ENCODE measurements at regions not wholly inside any gene's neighbourhood (a gene's known extent, or its start where the extent isn't known, plus 50 kb on each side); places are given as distances from the start of the nearest gene placed in this dataset.

GRCh38 chr13:74068471-74068870, 65.7 kb downstream of the KLF12 start:
- no peaks in the 10 kb centered on the region for H3K36me3 ChIP-seq (ENCODE audit: control insufficient read depth in 2 of 2, insufficient read depth in 1 of 2, low read length in 2 of 2)
- POLR2A ChIA-PET, result no interaction called here
- no peaks in the 10 kb centered on the region for H3K4me1 ChIP-seq (ENCODE audit: control insufficient read depth, insufficient read depth, low read length)
- H3K4me3 ChIP-seq (ENCODE audit: low read depth, low read length), result no peak overlapping the region
- TF ChIP-seq ZBTB6 (tag by site-specific recombination; IDR thresholded peaks at IDR 0.05), result no peak
- no peak for TF ChIP-seq ZNF704 (tag by site-specific recombination; IDR thresholded peaks at IDR 0.05)
- no peak for TF ChIP-seq ZNF26 (tag by site-specific recombination; IDR thresholded peaks at IDR 0.05)
- no peak overlapping the region for H3K27ac ChIP-seq (ENCODE audit: extremely low read depth, low read depth, low read length)
- H3K9me3 ChIP-seq (ENCODE audit: control insufficient read depth, insufficient read depth, low read depth, low read length), result no peaks in the 10 kb centered on the region
- CTCF ChIA-PET, result no interaction called here

GRCh38 chr13:74067818-74068217, 66.4 kb downstream of the KLF12 start:
- no peaks in the 10 kb centered on the region for H3K9me3 ChIP-seq (ENCODE audit: control insufficient read depth, insufficient read depth, low read depth, low read length)
- no peak overlapping the region for H3K4me3 ChIP-seq (ENCODE audit: low read depth, low read length)
- H3K36me3 ChIP-seq (ENCODE audit: control insufficient read depth in 2 of 2, insufficient read depth in 1 of 2, low read length in 2 of 2), result no peaks in the 10 kb centered on the region
- TF ChIP-seq KLF10 (tag by site-specific recombination; IDR thresholded peaks at IDR 0.05) (no peak), ZNF561 (tag by site-specific recombination; IDR thresholded peaks at IDR 0.05; ENCODE audit: borderline replicate concordance) (no peak), GLIS2 (tag by site-specific recombination; IDR thresholded peaks at IDR 0.05) (no peak), ZNF571 (tag by site-specific recombination; IDR thresholded peaks at IDR 0.05) (no peak), ZNF692 (tag by site-specific recombination; IDR thresholded peaks at IDR 0.05) (no peak)
- no peaks in the 10 kb centered on the region for H3K4me1 ChIP-seq (ENCODE audit: control insufficient read depth, insufficient read depth, low read length)
- ChIA-PET CTCF (no interaction called here), POLR2A (no interaction called here)
- H3K27ac ChIP-seq (ENCODE audit: extremely low read depth, low read depth, low read length), result no peak overlapping the region

- ChIA-PET CTCF (interaction anchor here (0.8 to 1.1 kb wide), 2 partner anchors 11 to 220 kb away, joined by 3 read pairs; no protein-coding TSS in a partner anchor), POLR2A (no interaction called here)
- H3K36me3 ChIP-seq (ENCODE audit: control insufficient read depth in 2 of 2, insufficient read depth in 1 of 2, low read length in 2 of 2), result no peaks in the 10 kb centered on the region
- H3K9me3 ChIP-seq (ENCODE audit: control insufficient read depth, insufficient read depth, low read depth, low read length), result no peaks in the 10 kb centered on the region
- H3K4me1 ChIP-seq (ENCODE audit: control insufficient read depth, insufficient read depth, low read length), result no peaks in the 10 kb centered on the region
- H3K4me3 ChIP-seq (ENCODE audit: low read depth, low read length), result no peak overlapping the region
- H3K27ac ChIP-seq (ENCODE audit: extremely low read depth, low read depth, low read length), result no peak overlapping the region
- no peak for TF ChIP-seq ZNF621 (tag by site-specific recombination; IDR thresholded peaks at IDR 0.05)
- no peak for TF ChIP-seq IKZF3 (tag by site-specific recombination; IDR thresholded peaks at IDR 0.05)
- TF ChIP-seq ZEB2 (tag by site-specific recombination; IDR thresholded peaks at IDR 0.05), result no peak
- no peak for TF ChIP-seq ZNF660 (tag by site-specific recombination; IDR thresholded peaks at IDR 0.05)
- TF ChIP-seq ZNF335 (tag by site-specific recombination; conservative IDR thresholded peaks at IDR 0.05), result no peak
- no peak for TF ChIP-seq TCF7L2 (IDR thresholded peaks at IDR 0.05; ENCODE audit: borderline replicate concordance, low read depth, low read length)
- no peak for TF ChIP-seq ZNF544 (tag by site-specific recombination; IDR thresholded peaks at IDR 0.05)
- no peak for TF ChIP-seq ZNF529 (tag by site-specific recombination; IDR thresholded peaks at IDR 0.05; ENCODE audit: insufficient replicate concordance)
- TF ChIP-seq ZNF768 (tag by site-specific recombination; IDR thresholded peaks at IDR 0.05), result no peak
- no peak for TF ChIP-seq PRDM2 (tag by site-specific recombination; IDR thresholded peaks at IDR 0.05; ENCODE audit: borderline replicate concordance)
- no peak for TF ChIP-seq ZNF274 (IDR thresholded peaks at IDR 0.05; ENCODE audit: low read length)
- no peak for TF ChIP-seq ZNF274 (tag by site-specific recombination; IDR thresholded peaks at IDR 0.05; ENCODE audit: borderline replicate concordance)
- TF ChIP-seq ZNF747 (tag by site-specific recombination; IDR thresholded peaks at IDR 0.05), result no peak
Measured at GRCh38 chr13:74066937-74067336, 67.3 kb downstream of the KLF12 start.

Data from HEK293 (cell line).